ENCODE measurements at regions not wholly inside any gene's neighbourhood (a gene's known extent, or its start where the extent isn't known, plus 50 kb on each side); places are given as distances from the start of the nearest gene placed in this dataset.
A peak's percentile ranks its signal among the peaks of the same experiment; 100 is the strongest.

- TF ChIP-seq, protein P1, sequence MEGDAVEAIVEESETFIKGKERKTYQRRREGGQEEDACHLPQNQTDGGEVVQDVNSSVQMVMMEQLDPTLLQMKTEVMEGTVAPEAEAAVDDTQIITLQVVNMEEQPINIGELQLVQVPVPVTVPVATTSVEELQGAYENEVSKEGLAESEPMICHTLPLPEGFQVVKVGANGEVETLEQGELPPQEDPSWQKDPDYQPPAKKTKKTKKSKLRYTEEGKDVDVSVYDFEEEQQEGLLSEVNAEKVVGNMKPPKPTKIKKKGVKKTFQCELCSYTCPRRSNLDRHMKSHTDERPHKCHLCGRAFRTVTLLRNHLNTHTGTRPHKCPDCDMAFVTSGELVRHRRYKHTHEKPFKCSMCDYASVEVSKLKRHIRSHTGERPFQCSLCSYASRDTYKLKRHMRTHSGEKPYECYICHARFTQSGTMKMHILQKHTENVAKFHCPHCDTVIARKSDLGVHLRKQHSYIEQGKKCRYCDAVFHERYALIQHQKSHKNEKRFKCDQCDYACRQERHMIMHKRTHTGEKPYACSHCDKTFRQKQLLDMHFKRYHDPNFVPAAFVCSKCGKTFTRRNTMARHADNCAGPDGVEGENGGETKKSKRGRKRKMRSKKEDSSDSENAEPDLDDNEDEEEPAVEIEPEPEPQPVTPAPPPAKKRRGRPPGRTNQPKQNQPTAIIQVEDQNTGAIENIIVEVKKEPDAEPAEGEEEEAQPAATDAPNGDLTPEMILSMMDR (IDR thresholded peaks at IDR 0.05 in 2 of 3, conservative IDR thresholded peaks at IDR 0.05 in 1 of 3; ENCODE audit: control insufficient read depth in 2 of 3, extremely low read depth in 1 of 3, insufficient read depth in 1 of 3, low read depth in 3 of 3, low read length in 3 of 3) = no peak
- TF ChIP-seq MXI1 (IDR thresholded peaks at IDR 0.05; ENCODE audit: low read depth, low read length) (peak; percentile 51; the same call in 1 of the 2 replicates), RFX5 (IDR thresholded peaks at IDR 0.05; ENCODE audit: low read depth, low read length) (no peak), ATF2 (IDR thresholded peaks at IDR 0.05; ENCODE audit: low read length) (peak; percentile 55; the same call in 1 of the 2 replicates), NR2C2 (IDR thresholded peaks at IDR 0.05; ENCODE audit: borderline replicate concordance, control insufficient read depth, insufficient read length, low read depth) (no peak), RB1 (IDR thresholded peaks at IDR 0.05; ENCODE audit: borderline replicate concordance) (no peak), NR2F1 (conservative IDR thresholded peaks at IDR 0.05) (no peak), SMAD1 (IDR thresholded peaks at IDR 0.05; ENCODE audit: low read depth, partially characterized antibody) (no peak), DPF2 (IDR thresholded peaks at IDR 0.05) (no peak), NRF1 (conservative IDR thresholded peaks at IDR 0.05; ENCODE audit: low read depth, low read length) (no peak), BMI1 (IDR thresholded peaks at IDR 0.05; ENCODE audit: borderline replicate concordance) (no peak), ETV6 (conservative IDR thresholded peaks at IDR 0.05 in 1 of 2, IDR thresholded peaks at IDR 0.05 in 1 of 2; ENCODE audit: borderline replicate concordance in 1 of 2, low read depth in 1 of 2) (peak in 1 of 2 experiments; percentile 73; a peak in 2 of 4 replicates), SPI1 (IDR thresholded peaks at IDR 0.05; ENCODE audit: borderline replicate concordance, insufficient read depth, low read depth, low read length) (no peak; the same call in 1 of the 2 replicates), ZNF217 (IDR thresholded peaks at IDR 0.05) (no peak), BHLHE40 (IDR thresholded peaks at IDR 0.05; ENCODE audit: borderline replicate concordance in 1 of 2, low read depth in 2 of 2, low read length in 1 of 2) (peak; percentile 98 to 100), HCFC1 (IDR thresholded peaks at IDR 0.05; ENCODE audit: low read length) (no peak), RBBP5 (conservative IDR thresholded peaks at IDR 0.05) (no peak), POLR2A (IDR thresholded peaks at IDR 0.05; ENCODE audit: low read depth, low read length) (no peak)
- TF ChIP-seq, protein P2, sequence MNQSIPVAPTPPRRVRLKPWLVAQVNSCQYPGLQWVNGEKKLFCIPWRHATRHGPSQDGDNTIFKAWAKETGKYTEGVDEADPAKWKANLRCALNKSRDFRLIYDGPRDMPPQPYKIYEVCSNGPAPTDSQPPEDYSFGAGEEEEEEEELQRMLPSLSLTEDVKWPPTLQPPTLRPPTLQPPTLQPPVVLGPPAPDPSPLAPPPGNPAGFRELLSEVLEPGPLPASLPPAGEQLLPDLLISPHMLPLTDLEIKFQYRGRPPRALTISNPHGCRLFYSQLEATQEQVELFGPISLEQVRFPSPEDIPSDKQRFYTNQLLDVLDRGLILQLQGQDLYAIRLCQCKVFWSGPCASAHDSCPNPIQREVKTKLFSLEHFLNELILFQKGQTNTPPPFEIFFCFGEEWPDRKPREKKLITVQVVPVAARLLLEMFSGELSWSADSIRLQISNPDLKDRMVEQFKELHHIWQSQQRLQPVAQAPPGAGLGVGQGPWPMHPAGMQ (IDR thresholded peaks at IDR 0.05; ENCODE audit: borderline replicate concordance) = no peak
- TF ChIP-seq, protein P3, sequence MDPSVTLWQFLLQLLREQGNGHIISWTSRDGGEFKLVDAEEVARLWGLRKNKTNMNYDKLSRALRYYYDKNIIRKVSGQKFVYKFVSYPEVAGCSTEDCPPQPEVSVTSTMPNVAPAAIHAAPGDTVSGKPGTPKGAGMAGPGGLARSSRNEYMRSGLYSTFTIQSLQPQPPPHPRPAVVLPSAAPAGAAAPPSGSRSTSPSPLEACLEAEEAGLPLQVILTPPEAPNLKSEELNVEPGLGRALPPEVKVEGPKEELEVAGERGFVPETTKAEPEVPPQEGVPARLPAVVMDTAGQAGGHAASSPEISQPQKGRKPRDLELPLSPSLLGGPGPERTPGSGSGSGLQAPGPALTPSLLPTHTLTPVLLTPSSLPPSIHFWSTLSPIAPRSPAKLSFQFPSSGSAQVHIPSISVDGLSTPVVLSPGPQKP (IDR thresholded peaks at IDR 0.05; ENCODE audit: low read depth, low read length) = no peak
Measured at GRCh38 chr5:118722122-118723020, 266.0 kb downstream of the DTWD2 start (continued).

All from GM12878 (cell line).